Neural progenitor cell (in vitro differentiated cells): ENCODE measurements at regions not wholly inside any gene's neighbourhood (a gene's known extent, or its start where the extent isn't known, plus 50 kb on each side); places are given as distances from the start of the nearest gene placed in this dataset.

Experiments used
- CTCF ChIP-seq: fragments of 200-600 bp; sonication (generic); IDR thresholded peaks from 2 replicates; pipeline ENCODE4 v1.5.1; 2017; ENCODE audit warnings: antibody characterized with exemption, mild to moderate bottlenecking
- EZH2 ChIP-seq: fragments of 200-600 bp; sonication (generic); IDR thresholded peaks from 2 replicates; pipeline ENCODE4 v1.6.1; 2017; ENCODE audit warnings: antibody characterized with exemption, mild to moderate bottlenecking, moderate library complexity
- EZH2phosphoT487 ChIP-seq: fragments of 200-600 bp; sonication (generic); IDR thresholded peaks from 2 replicates; pipeline ENCODE4 v1.6.1; 2017; ENCODE audit warnings: antibody characterized with exemption

- TF ChIP-seq CTCF (no peak), EZH2phosphoT487 (no peak), EZH2 (no peak)
These were observed 86.6 kb upstream of the RBBP6 start for GRCh38 chr16:24452724-24453123.
